ENCODE measurements at regions not wholly inside any gene's neighbourhood (a gene's known extent, or its start where the extent isn't known, plus 50 kb on each side); places are given as distances from the start of the nearest gene placed in this dataset.

GRCh38 chr1:29383746-29384371 is 147.5 kb downstream of the PTPRU start:
- ATAC-seq: no peak
- Histone ChIP-seq H3K9me2 (ENCODE audit: insufficient read depth) (no peaks in the 10 kb centered on the region), H3K9me3 (ENCODE audit: control insufficient read depth in 1 of 2, insufficient read depth in 1 of 2, low read depth in 1 of 2, low read length in 2 of 2) (peaks cover 0 to 3% of the 10 kb centered on the region in 2 experiments; a peak in 1 of 4 replicates), H3K79me2 (ENCODE audit: insufficient read depth, low read length) (no peaks in the 10 kb centered on the region), H3K4me2 (ENCODE audit: low read length) (no peak overlapping the region), H3K9ac (ENCODE audit: low read length) (no peak overlapping the region), H3K4me1 (ENCODE audit: control insufficient read depth in 1 of 2, insufficient read depth in 2 of 2, low read length in 2 of 2) (peaks cover 0 to 5% of the 10 kb centered on the region in 2 experiments; a peak in 1 of 4 replicates), H4K20me1 (ENCODE audit: insufficient read depth) (no peaks in the 10 kb centered on the region), H3K27me3 (ENCODE audit: insufficient read depth, low read length) (peaks cover 6% of the 10 kb centered on the region; the same call in 1 of the 2 replicates), H3K4me3 (replicated peaks in 1 of 2; ENCODE audit: low read depth in 1 of 2, low read length in 2 of 2) (no peak overlapping the region), H2AFZ (ENCODE audit: low read depth, low read length, poor library complexity, severe bottlenecking) (no peak overlapping the region), H3K36me3 (ENCODE audit: control insufficient read depth in 1 of 2, insufficient read depth in 2 of 2, low read length in 2 of 2) (no peaks in the 10 kb centered on the region), H3K27ac (ENCODE audit: low read depth, low read length) (no peak overlapping the region)
- CTCF ChIA-PET: no interaction called here
- TF ChIP-seq EZH2 (IDR thresholded peaks at IDR 0.05) (no peak), REST (IDR thresholded peaks at IDR 0.05; ENCODE audit: low read depth) (no peak), POLR2A (IDR thresholded peaks at IDR 0.05; ENCODE audit: borderline replicate concordance, extremely low read depth, insufficient read depth, insufficient read length) (no peak), SRF (IDR thresholded peaks at IDR 0.05; ENCODE audit: low read depth) (no peak), SP1 (IDR thresholded peaks at IDR 0.05; ENCODE audit: low read depth) (no peak), ELF1 (IDR thresholded peaks at IDR 0.05; ENCODE audit: borderline replicate concordance, low read depth) (no peak), ZFX (IDR thresholded peaks at IDR 0.05) (no peak), CTCF (IDR thresholded peaks at IDR 0.05 in 2 of 3, conservative IDR thresholded peaks at IDR 0.05 in 1 of 3; ENCODE audit: borderline replicate concordance in 1 of 3, insufficient read depth in 1 of 3, low read depth in 2 of 3, low read length in 2 of 3) (no peak), EZH2phosphoT487 (IDR thresholded peaks at IDR 0.05; ENCODE audit: borderline replicate concordance) (no peak), TCF7L2 (IDR thresholded peaks at IDR 0.05; ENCODE audit: borderline replicate concordance, extremely low read depth, insufficient read depth, insufficient read length) (no peak), POLR2AphosphoS5 (IDR thresholded peaks at IDR 0.05; ENCODE audit: low read depth, low read length) (no peak), FOSL1 (IDR thresholded peaks at IDR 0.05; ENCODE audit: low read depth) (no peak), ZBTB33 (IDR thresholded peaks at IDR 0.05; ENCODE audit: extremely low read depth, insufficient replicate concordance, low read length) (no peak), JUND (IDR thresholded peaks at IDR 0.05) (no peak), CBX3 (IDR thresholded peaks at IDR 0.05; ENCODE audit: low read depth) (no peak), CEBPB (IDR thresholded peaks at IDR 0.05; ENCODE audit: low read depth) (no peak), ATF3 (IDR thresholded peaks at IDR 0.05) (no peak), RAD21 (IDR thresholded peaks at IDR 0.05; ENCODE audit: low read depth) (no peak), SIN3A (IDR thresholded peaks at IDR 0.05; ENCODE audit: low read depth) (no peak), MAX (IDR thresholded peaks at IDR 0.05) (no peak)
- POLR2A ChIA-PET: no interaction called here
- DNase-seq (ENCODE audit: low read depth, low spot score): no peak
- RAD21 ChIA-PET (ENCODE audit: low non-redundant PET in 1 of 2, low total read pairs in 2 of 2, uncharacterized antibody in 2 of 2, unreplicated experiment in 2 of 2): no interaction called here
- intact Hi-C loops (cut with micrococcal nuclease): no loop called here
- no TSS peak for BruUV-seq (replicated peaks)

Measured in HCT116 (cell line).